IPS-NIHi7 (cell line): ENCODE measurements at regions not wholly inside any gene's neighbourhood (a gene's known extent, or its start where the extent isn't known, plus 50 kb on each side); places are given as distances from the start of the nearest gene placed in this dataset.
"Not testable (repeated sequence)": the region's sequence is repeated elsewhere in the genome, so short reads cannot be mapped to it uniquely, and the experiment has no call there.

Experiments used
- DNase-seq: peaks from one replicate; pipeline ENCODE4 v3.0.0; 2012; ENCODE audit warnings: mixed read lengths; ENCODE audit errors: extremely low spot score

DNA sequence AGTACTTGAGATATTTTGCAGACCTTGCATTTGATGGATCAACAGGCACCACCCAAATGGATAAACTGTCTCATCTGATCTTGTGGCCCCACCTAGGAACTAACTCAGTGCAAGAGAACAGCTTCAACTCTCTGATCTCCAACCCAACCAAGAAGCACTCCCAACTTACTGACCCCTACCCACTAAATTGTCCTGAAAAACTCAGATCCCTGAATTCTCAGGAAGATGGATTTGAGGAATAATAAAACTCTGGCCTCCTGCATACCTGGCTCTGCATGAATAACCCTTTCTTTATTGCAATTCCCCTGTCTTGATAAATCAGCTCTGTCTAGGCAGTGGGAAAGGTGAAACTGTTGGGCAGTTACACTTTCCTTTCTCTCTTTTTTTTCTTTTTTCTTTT is 247.9 kb downstream of the ZPLD1 start:
- no peak for DNase-seq

DNA sequence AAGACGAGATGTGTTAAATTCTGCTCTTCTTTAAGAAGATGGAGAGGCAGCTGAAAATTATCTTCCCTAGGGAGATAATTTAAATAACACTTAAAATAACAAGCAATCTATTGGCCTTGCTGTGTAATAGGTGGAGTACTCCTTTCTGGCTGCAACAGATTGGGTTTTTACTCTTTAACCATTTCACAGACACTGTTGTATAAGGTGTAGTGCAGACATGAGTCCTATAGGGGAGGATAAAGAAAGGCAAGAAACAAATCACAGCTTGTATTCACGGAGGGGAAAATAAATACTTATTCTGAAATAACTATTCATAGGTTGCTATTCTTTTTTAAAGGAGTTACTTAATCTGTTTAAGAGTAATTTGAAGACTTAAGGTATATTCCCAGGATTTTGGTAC is 252.0 kb downstream of the ZPLD1 start:
- DNase-seq: no peak

DNA sequence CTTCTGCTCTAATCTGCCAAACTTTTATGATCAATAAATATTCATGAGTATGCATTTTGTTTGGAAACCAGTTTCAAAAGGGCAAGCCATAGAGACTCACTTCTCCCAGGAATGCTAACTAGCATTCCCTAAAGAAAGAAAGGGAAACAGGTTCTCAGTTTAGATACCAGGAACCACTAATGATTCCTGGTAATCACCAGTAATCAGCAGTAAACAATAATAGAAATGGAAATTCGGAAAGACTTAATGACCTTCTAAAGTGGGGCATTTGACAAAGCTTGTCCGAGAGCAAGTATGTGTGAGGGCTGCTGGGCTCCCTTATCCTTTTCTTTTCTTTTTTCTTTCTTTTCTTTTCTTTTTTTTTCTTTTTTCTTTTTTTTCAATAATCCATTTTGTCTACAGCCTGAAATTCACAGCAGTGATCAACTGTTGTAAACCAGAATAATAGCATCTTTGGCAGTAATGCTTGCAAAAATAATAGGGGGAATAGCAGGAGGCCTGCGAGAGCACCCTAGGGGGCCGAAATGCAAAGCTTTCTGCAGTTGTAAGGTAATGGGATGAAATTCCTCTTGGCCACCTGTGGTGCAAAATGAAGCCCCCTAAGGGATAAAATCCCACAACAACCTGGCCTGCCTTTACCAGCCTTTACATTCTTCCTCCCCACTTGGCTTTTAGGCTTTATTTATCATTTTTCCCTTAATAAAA is 253.2 kb downstream of the ZPLD1 start:
- peak; percentile 18 for DNase-seq

DNA sequence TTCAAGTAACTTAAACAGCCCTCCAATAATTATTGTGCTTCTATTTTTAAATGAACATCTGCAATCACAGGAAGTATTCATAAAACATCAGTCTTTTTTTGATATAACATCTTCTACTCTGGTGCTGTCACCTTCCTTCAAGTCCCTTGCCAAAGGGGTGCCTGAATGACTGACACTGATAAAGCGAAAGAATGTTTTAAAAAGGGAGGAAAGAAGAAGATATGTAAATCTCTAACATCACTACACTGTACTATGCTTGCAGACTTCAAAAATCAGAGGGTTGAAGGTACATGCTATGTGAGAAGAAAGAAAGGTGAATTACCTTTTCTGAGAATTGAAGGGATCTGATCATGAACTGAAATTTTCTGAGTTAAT is 253.7 kb downstream of the ZPLD1 start:
- DNase-seq: no peak

DNA sequence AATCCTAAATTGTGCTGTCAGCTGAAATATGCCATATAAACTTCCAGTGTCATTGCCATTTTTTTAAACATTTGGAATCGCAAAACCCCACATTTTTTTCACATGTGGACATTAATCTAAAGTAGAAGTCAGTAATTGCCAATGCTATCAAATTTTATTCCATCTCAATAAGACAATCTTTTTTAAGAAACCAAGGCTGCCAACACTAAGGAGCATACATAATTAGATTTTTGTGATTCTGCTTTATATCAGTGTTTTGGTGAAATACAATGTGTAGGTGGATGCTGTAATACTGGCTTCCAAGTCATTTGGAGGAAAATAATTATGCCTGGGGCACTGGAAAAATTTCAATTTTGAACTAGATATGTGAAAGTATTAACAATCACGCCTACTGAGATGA is 256.7 kb downstream of the ZPLD1 start:
- no peak for DNase-seq

DNA sequence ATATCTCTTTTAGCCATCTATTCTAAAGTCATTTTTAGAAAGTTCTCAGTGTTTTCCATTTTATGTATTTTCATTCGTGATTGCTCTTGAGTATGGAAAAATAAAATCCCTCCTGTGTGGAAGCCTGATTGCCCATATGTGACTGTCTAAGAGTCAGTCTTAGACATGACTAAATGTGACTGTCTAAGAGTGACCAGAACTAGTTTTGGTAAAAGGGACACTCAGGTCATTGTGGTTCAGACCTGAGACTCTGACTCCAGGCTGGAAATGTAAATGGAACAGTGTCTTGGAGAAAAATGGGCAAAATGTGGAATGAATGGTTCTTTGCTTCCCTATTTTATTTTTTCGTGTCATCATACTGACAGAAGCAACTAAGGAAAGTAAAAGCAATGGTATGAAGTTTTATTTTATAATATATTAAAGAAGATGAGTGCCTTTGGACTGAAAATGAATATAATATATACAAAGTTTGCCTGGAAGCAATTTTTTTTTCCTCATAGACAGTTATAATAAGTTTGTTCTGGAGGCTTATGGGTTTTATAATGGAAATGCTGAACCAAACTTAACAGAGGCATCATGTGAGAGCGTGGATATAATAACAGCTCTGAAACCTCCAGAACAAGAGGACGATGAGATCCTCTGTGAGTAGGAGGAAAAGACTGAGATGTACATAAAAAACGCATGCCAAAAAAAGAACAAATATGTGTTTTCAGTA is 264.4 kb downstream of the ZPLD1 start:
- DNase-seq: no peak

DNA sequence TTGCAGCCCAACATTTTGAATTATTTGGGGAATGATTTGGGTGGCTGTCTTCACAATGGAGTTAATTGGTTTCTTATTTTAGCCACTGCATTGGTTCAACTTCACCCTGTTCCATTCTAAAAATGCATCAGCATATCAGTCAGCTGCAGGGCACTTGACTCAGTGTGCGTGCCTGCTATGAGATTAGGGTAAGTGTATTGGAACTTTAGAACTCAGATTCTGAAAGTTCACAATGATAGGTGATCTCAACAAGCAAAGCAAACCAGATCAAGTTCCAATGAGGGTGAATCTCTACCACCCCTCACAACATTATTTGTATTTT is 265.0 kb downstream of the ZPLD1 start:
- no peak for DNase-seq

DNA sequence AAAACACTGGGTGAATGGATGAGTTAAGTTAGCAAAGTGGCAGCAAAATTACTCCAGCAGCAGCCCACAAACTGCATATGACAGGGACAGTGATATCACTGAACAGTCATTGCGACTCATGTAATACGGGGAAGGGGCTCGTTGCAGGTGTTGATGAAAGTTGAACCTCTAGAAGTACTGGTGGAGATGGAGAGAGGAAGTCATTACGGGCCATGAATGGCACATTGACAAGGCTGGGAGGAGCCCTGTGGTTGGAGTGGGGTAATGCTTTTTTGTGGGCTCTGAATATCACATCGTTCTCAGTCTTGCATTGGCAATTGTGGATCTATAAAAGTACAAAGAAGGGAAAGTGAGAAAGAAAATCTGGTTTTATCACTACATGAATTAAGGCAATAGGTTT is 278.1 kb downstream of the ZPLD1 start:
- no peak for DNase-seq

DNA sequence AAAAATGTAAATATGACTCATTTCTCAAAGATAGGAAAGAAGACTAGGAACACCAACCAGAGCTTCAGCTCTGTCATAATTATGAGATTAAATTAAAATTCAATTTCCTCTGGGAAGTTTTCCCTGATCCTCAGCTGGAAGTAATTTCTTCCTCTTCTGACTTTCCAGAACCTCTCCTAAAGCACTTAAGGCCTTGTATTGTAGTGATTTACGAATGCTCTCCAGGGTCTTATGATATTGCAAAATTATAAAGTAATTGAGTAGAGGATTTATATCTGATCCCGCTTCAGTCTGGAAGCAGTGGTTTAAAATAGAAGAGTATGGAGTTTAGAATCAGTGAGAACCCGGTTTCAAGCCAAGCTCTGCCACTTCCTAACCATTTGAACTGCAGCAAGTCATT is 279.8 kb downstream of the ZPLD1 start:
- no peak for DNase-seq

DNA sequence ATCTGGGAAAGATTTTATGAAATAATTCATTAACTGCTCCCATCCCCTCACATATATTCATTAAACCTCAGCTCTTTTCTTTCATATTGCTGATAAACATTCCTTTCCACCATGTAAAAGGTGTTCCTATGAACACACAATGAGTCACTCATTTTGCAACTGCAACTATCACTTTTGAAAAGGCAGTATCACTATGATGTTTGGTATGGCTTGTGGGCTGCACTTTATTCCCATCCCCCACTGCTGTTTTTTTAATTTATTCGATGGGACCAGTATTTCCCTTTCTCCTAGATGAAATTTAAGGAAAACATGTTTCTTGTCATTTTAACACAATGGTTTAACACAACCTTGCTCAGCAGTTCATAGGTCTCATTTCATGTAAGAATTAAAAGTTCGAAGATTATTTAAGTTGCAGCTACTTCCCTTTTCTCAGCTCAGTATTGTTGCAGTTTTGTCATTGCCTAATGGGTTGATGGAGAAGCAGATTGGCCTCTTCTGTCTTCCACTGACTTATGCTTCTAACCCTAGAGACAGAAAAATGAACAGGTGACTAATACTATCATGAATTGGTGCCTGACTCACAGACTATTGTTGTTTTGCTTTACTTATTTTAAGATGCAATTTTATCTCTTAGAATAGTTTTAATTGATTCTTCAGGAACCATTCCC is 280.3 kb downstream of the ZPLD1 start:
- no peak for DNase-seq

DNA sequence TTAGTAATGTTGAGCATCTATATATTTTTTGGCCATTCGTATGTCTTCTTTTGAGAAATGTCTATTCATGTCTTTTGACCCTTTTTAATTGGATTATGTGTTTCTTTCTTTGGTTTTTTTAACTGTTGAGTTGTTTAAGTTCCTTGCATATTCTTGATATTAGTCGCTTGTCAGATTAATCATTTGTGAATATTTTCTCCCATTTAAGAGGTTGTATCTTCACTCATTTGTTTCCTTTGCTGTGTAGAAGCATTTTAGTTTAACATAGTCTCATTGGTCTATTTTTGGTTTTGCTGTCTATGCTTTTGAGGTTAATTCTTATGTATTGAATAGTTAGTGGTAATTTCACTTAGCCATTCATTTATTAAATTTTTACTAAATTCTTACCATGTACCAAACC is 283.8 kb downstream of the ZPLD1 start:
- no peak for DNase-seq

DNA sequence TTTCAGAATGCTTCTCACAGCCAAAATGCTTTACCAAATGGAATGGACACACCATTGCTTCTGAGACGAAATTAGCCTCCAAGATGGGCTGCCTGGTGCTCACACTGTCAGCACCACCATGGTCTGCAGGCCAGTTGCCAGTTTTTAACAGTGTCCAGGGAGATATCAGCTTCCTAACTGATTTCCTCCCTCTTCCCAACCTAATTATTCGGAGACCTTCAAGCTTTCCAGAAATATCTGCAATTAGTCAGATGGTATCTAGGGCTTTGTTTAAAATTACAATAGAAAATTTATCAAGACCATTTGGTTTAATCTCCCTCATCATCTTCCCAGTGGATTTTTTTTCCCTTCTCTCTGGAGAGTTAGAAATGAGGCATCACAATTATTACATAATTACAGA is 287.5 kb downstream of the ZPLD1 start:
- no peak for DNase-seq

DNA sequence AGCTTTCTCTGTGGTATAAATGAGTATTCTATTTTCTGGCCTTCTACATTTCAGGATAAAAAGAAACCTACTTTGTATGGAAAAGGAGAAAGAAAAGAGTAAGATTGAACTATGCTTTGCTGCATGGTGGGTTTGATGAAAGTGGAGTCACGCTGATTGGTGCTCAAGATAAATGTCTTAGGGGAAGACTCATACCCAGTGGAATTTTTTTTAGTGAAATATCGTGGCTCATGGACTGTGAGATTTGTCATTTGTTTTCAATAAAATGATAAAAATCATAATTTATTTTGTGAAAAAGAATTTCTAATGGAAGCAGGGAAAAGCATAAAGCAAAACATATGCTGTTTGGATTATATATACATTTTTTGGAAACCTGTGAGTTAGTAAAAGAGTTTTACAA is 292.5 kb downstream of the ZPLD1 start:
- no peak for DNase-seq

DNA sequence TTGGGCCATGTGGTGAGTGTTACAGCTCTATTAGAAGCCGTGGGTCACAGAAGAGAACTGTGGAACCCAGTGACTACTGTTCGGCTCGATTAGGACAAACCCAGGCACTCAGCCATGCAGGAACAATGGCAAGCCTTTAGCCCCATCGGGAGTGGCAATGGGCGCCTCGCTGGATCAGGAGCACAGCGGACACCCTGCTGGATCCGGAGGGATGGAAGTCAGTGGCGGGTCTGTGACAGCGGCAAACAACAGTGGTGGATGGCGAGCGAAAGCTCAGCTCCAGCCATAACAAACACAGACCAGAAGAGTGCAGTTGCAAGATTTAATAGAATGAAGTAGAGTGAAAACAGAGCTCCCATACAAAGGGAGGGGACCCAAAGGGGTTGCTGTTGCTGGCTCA is 297.8 kb downstream of the ZPLD1 start:
- DNase-seq: not testable (repeated sequence)

DNA sequence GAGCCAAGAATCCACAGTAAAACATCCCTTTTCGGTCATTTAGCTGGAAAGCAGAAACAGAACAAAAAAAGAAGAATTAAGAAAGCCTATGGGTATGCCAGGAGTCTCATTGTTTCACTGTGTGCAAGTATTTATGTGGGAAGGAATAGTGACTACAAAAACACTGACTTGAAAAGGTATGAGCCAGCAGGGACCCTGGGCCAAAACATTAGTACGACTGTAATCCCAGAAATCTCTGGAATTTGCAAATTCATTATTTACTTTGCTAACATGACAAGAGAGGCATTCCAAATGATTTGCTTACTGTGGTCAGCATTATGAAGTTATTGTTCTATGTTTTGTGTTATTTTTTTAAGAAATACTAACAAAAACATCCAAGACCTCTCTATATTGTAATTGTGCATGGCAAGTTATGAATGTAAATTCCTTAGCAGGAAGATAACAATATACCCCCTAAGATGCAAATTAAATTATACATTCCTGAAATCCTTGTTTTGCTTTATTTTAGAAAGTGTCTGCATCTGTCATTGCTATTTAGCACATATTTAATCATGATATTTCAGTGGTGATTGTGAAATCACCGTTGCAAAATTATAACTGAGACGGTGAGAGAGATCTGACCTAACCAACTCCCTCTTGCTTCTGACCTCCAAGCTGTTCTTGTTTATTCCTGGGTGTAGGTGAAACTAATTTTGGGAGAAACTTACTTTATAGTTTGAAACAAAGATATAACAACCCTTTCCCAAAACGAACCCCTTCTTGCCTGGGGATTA is 299.2 kb downstream of the ZPLD1 start:
- DNase-seq: no peak

DNA sequence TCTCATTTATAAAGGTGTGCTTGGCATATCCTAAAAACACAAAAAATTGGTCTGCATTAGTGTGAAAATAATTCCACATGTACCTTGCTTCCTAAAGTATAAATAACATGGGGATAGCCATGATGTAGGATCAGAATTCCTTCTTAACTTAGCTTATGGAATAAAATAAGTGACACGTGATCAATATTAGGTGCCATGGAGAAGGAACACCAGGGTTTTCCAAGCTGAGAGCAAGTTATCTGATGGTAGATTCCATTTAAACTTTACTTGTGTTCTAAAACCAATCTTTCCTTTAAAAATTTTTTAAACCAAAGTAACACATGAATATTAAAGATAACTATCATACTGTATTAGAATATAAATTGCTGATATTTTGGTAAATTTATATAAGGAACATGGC is 300.5 kb downstream of the ZPLD1 start:
- no peak for DNase-seq

DNA sequence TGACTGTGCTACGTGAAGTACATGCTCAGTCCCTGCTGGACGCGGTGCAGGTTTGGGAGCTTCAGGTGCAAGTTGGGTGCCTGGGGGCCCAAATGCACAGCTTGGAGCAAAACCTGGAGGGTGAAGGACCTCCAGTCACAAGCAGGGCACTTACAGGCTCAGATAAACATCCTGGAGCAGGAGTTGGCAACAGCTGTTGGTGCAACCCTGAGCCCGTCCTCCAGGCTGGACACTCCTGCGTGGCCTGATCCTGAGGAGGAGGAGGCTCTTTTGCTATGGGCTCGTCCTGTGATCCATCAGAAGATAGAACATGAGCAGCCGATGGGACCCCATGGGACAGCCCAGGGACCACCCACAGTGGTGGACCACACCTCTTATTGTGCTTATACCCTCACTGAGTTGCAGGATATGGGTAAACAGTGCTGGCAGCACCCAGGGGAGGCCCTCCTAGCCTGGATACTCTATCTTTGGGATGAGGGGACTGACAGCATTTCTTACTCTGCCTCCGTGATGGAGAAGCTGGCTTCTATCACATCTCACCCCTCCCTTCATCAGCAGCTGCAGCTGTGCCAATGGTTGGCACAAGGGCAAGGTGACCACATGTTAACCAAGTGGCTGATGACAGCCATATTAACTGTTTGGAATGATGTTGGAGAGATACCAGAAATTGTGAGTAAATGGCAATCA is 301.6 kb downstream of the ZPLD1 start:
- DNase-seq: no peak

DNA sequence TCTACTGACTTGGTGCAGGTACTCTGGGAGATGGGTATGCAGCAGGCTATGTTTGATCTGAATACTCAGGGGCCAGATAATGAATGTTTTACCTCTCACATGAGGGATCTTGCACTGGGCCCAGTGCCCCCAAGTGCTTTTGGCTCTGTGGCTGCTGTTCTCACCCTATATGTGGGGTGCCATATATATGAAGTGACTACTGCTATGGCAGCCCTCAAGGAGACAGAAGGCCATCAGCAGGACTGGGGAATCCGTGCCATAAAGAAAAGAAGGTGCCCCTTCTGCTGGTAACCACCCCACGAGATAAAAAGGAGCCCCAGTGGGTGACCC is 302.1 kb downstream of the ZPLD1 start:
- DNase-seq: no peak

DNA sequence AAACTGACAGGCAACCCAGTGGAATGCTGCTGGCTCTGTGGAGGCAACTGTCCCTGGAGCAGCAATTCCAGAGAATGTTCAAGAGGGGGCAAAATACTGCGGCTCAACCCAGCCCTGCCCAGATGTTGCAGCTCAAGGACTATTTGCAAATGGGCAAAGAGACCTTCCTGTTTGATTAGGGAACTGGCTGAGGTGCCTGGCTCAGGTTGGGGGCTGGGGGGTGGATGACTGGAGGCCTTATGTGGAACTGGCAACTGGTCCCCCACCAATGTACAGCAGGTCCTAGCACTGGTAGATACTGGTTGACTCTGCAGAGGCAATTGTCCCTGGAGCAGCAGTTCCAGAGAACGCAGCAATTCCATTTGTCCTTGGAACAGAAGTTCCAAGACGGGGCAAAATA is 302.5 kb downstream of the ZPLD1 start:
- peak; percentile 13 for DNase-seq

DNA sequence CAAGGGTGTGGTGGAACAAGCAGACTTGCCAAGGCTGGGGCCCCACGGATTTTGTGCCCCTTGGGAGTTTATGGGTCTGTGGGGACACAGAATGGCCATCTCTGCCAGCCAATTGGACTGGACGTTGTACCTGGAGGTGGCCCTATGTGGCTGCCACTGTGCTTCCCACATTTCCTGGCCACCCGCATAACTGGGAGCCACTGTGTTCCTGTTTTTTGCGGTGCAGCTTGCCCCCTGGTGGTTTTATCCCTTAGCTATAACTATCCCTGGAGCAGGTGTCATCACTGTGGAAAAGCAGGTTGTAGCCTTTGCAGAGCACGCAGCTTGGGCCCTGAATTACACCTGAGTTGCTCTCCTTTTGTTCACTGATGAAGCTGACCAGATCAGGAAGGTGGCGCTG is 306.3 kb downstream of the ZPLD1 start:
- DNase-seq: peak; percentile 43

DNA sequence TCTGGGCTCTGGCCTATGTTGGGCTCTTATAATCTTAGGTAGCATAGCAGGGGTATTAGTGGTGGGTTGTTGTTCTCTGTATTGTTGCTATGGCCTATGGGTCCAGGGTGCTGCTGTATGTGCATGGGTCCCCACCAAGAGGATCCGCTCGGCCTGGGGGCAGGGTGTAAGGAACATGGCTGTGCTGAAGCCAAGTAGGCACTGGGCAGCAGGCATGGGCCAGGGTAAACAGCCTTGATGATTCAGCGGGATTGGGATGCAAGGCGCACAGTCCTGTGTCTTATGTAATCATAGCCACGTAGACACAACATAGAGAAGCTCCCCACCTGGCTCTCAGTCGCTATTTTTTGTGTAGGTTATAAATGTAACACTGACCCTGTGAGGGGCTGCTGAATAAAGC is 306.9 kb downstream of the ZPLD1 start:
- no peak for DNase-seq

DNA sequence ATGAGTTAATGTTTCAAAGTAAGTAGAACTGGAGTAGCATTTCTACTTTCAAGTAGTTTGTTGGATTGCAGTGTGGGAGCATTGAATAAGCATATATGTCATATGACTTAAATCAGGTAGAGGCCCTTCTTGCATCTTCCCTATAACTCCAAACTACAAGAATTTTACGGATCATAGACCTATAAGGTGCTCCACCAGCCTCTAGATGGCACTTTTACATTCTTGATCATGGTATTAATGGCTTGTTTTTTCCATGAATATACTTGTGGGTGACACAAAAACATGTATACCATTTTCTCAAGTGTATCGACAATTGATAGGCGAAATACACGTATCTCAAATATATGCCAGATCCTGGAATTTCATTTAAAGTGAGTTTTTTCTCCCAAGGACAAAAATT is 311.1 kb downstream of the ZPLD1 start:
- no peak for DNase-seq
